ENCODE measurements at regions not wholly inside any gene's neighbourhood (a gene's known extent, or its start where the extent isn't known, plus 50 kb on each side); places are given as distances from the start of the nearest gene placed in this dataset.
"Not testable (repeated sequence)": the region's sequence is repeated elsewhere in the genome, so short reads cannot be mapped to it uniquely, and the experiment has no call there.

GRCh38 chr2:49753344-49753985 lies 599.1 kb upstream of the FSHR start:
- no peaks in the 10 kb centered on the region for H3K9me3 ChIP-seq

GRCh38 chr2:49737606-49738005 lies 583.3 kb upstream of the FSHR start:
- no peaks in the 10 kb centered on the region for H3K27me3 ChIP-seq
- 81% methylated on average over 2 of the region's 2 CpGs for WGBS

More at GRCh38 chr2:49753344-49753985, 599.1 kb upstream of the FSHR start:
- WGBS: 76% methylated on average over 8 of the region's 8 CpGs
- DNase-seq (ENCODE audit: low spot score in 2 of 2): no peak
- Histone ChIP-seq H3K36me3 (no peaks in the 10 kb centered on the region), H3K4me1 (no peaks in the 10 kb centered on the region), H3K27me3 (no peaks in the 10 kb centered on the region), H3K4me3 (no peak overlapping the region), H3K27ac (no peak overlapping the region)
- no peak for TF ChIP-seq POLR2AphosphoS5 (IDR thresholded peaks at IDR 0.05)
- TF ChIP-seq EP300 (IDR thresholded peaks at IDR 0.05): no peak
- no peak for TF ChIP-seq CTCF (IDR thresholded peaks at IDR 0.05)
- no peak for TF ChIP-seq POLR2A (IDR thresholded peaks at IDR 0.05)

GRCh38 chr2:49732924-49733323 lies 578.6 kb upstream of the FSHR start:
- not testable (repeated sequence) for H3K36me3 ChIP-seq; H3K27ac ChIP-seq; H3K4me3 ChIP-seq; H3K27me3 ChIP-seq; H3K9me3 ChIP-seq; DNase-seq (ENCODE audit: low spot score in 2 of 2); H3K4me1 ChIP-seq
- 91% methylated on average over 4 of the region's 4 CpGs for WGBS

More at GRCh38 chr2:49737606-49738005, 583.3 kb upstream of the FSHR start:
- TF ChIP-seq POLR2A (IDR thresholded peaks at IDR 0.05) (no peak), EP300 (IDR thresholded peaks at IDR 0.05) (no peak), POLR2AphosphoS5 (IDR thresholded peaks at IDR 0.05) (no peak), CTCF (IDR thresholded peaks at IDR 0.05) (no peak)
- H3K9me3 ChIP-seq: no peaks in the 10 kb centered on the region
- H3K4me1 ChIP-seq: no peaks in the 10 kb centered on the region
- no peak overlapping the region for H3K27ac ChIP-seq
- H3K4me3 ChIP-seq: no peak overlapping the region
- no peaks in the 10 kb centered on the region for H3K36me3 ChIP-seq
- no peak for DNase-seq (ENCODE audit: low spot score in 2 of 2)

- H3K27me3 ChIP-seq: no peaks in the 10 kb centered on the region
- no peak overlapping the region for H3K27ac ChIP-seq
- no peak for DNase-seq (ENCODE audit: low spot score in 2 of 2)
- TF ChIP-seq EP300 (IDR thresholded peaks at IDR 0.05) (no peak), POLR2A (IDR thresholded peaks at IDR 0.05) (no peak), POLR2AphosphoS5 (IDR thresholded peaks at IDR 0.05) (no peak), CTCF (IDR thresholded peaks at IDR 0.05) (no peak)
- H3K9me3 ChIP-seq: peaks cover 2% of the 10 kb centered on the region
- H3K4me3 ChIP-seq: no peak overlapping the region
- H3K4me1 ChIP-seq: no peaks in the 10 kb centered on the region
- no peaks in the 10 kb centered on the region for H3K36me3 ChIP-seq
These were observed 564.9 kb upstream of the FSHR start for GRCh38 chr2:49719241-49719640.

- TF ChIP-seq CTCF (IDR thresholded peaks at IDR 0.05): no peak
- no peak for TF ChIP-seq POLR2A (IDR thresholded peaks at IDR 0.05)
- no peak for TF ChIP-seq EP300 (IDR thresholded peaks at IDR 0.05)
- no peak for TF ChIP-seq POLR2AphosphoS5 (IDR thresholded peaks at IDR 0.05)
- Histone ChIP-seq H3K36me3 (no peaks in the 10 kb centered on the region), H3K4me3 (no peak overlapping the region), H3K27ac (no peak overlapping the region), H3K9me3 (peaks cover 4% of the 10 kb centered on the region), H3K27me3 (no peaks in the 10 kb centered on the region), H3K4me1 (no peaks in the 10 kb centered on the region)
- no peak for DNase-seq (ENCODE audit: low spot score in 2 of 2)
- WGBS: 88% methylated on average over 4 of the region's 4 CpGs
These were observed 561.3 kb upstream of the FSHR start for GRCh38 chr2:49715597-49715996.

- Histone ChIP-seq H3K9me3 (peaks cover 4% of the 10 kb centered on the region), H3K27me3 (no peaks in the 10 kb centered on the region), H3K4me1 (no peaks in the 10 kb centered on the region), H3K4me3 (no peak overlapping the region), H3K36me3 (no peaks in the 10 kb centered on the region), H3K27ac (no peak overlapping the region)
- 53% methylated on average over 2 of the region's 2 CpGs for WGBS
- DNase-seq (ENCODE audit: low spot score in 2 of 2): no peak
- TF ChIP-seq CTCF (IDR thresholded peaks at IDR 0.05): no peak
- TF ChIP-seq POLR2AphosphoS5 (IDR thresholded peaks at IDR 0.05): no peak
- no peak for TF ChIP-seq POLR2A (IDR thresholded peaks at IDR 0.05)
- TF ChIP-seq EP300 (IDR thresholded peaks at IDR 0.05): no peak
These were observed 560.1 kb upstream of the FSHR start for GRCh38 chr2:49714454-49714853.
